Transverse colon (tissue), 4 donors: ENCODE measurements at regions not wholly inside any gene's neighbourhood (a gene's known extent, or its start where the extent isn't known, plus 50 kb on each side); places are given as distances from the start of the nearest gene placed in this dataset.

ENCODE experiments used
- DNase-seq: peaks from one replicate; pipeline ENCODE4 v3.0.0-alpha.2; 2019
- H3K27ac ChIP-seq, 4 donors: fragments of 200-600 bp; sonication (generic); 2 replicates each; pipeline ENCODE4 v1.5.1; 2016 to 2018; ENCODE audit warnings: inconsistent platforms in 4 of 4
- H3K27me3 ChIP-seq: fragments of 200-600 bp; sonication (generic); 2 replicates; pipeline ENCODE4 v1.5.1; 2017; ENCODE audit warnings: inconsistent platforms
- H3K36me3 ChIP-seq, 4 donors: fragments of 200-600 bp; sonication (generic); 2 replicates each; pipeline ENCODE4 v1.5.1; 2017 to 2019; ENCODE audit warnings: inconsistent platforms in 4 of 4
- H3K4me1 ChIP-seq, 4 donors: fragments of 200-600 bp; sonication (generic); 2 replicates each; pipeline ENCODE4 v1.5.1; 2017 to 2020; ENCODE audit warnings: inconsistent platforms in 4 of 4
- H3K4me3 ChIP-seq, 4 donors: fragments of 200-600 bp; sonication (generic); 1 replicate in 1 of 4; 2 replicates in 3 of 4; pipeline versions ENCODE4 v1.5.1 to v1.6.1; 2017 to 2019; ENCODE audit warnings: inconsistent platforms in 4 of 4
- H3K9me3 ChIP-seq, 2 donors: fragments of 200-600 bp; sonication (generic); 2 replicates each; pipeline ENCODE4 v1.5.1; 2017 to 2019; ENCODE audit warnings: inconsistent platforms in 2 of 2
- CTCF ChIP-seq, 5 experiments: fragments of 200-600 bp in 3 of 5; fragments of 450-650 bp in 2 of 5; sonication (generic) in 3 of 5; IDR thresholded peaks; 1 replicate in 2 of 5; 2 replicates in 3 of 5; pipeline ENCODE4 v1.5.1; 2016 to 2017; ENCODE audit warnings: antibody characterized with exemption in 5 of 5, inconsistent platforms in 3 of 5, mild to moderate bottlenecking in 2 of 5, moderate library complexity in 1 of 5
- EP300 ChIP-seq: sonication (generic); formaldehyde crosslinking; IDR thresholded peaks from one replicate; pipeline ENCODE4 v1.6.1; 2017; ENCODE audit warnings: antibody characterized with exemption, low read depth
- POLR2A ChIP-seq: fragments of 450-650 bp; IDR thresholded peaks from one replicate; pipeline ENCODE4 v1.6.1; 2016; ENCODE audit warnings: antibody characterized with exemption, mild to moderate bottlenecking, moderate library complexity
- POLR2AphosphoS5 ChIP-seq, 3 donors: sonication (generic); formaldehyde crosslinking; IDR thresholded peaks; one replicate each; pipeline ENCODE4 v1.6.1; 2016; ENCODE audit warnings: antibody characterized with exemption in 3 of 3
- WGBS, 2 donors: methylation state at CpG; one replicate each; pipeline ENCODE4 v1.1.5; 2018; ENCODE audit warnings: low coverage in 1 of 2; 5-methylcytosine and 5-hydroxymethylcytosine counted together
- in situ Hi-C, 4 donors: fragments of 200-750 bp; cut with MboI; loops; one replicate each; pipeline versions ENCODE4 v1.15.0 to v1.15.1; 2017; ENCODE audit warnings: low sequenced_read_pairs in 3 of 4, low pct_ligation_motif_present in 1 of 4, low pct_unique_long_range_greater_than_20kb in 1 of 4
- intact Hi-C: fragments of 100-400 bp; cut with DNase I; formaldehyde crosslinking; loops from one replicate; pipeline ENCODE4 v1.15.1; 2023; ENCODE audit warnings: low total_unique reads

DNA sequence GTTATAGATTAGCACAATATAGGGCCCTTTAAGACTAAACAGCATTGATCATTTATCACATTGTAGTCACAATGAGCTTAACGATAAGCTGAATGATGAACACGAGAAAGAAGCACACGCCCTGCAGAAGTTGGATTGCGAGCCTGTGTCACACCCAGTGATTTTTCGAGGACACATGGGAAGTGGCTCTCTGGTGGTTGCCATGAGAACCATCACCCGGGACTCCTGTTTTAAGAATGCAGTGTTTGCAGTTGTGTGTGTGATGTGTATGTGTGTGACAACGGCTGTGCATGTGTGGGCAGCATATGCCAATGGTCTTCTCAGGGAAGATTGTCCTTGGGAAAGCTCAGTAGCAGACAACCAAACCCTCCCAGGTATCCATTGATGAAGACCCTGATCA is 69.2 kb downstream of the PDCL3 start:
- H3K27ac ChIP-seq = no peak overlapping the region
- no peaks in the 10 kb centered on the region for H3K36me3 ChIP-seq
- no peaks in the 10 kb centered on the region for H3K27me3 ChIP-seq
- no peaks in the 10 kb centered on the region for H3K9me3 ChIP-seq
- in situ Hi-C loops (no loop called here), intact Hi-C loops (no loop called here)
- no peak for DNase-seq
- TF ChIP-seq POLR2A = no peak
- TF ChIP-seq EP300 = no peak
- no peak for TF ChIP-seq CTCF (IDR thresholded peaks at IDR 0.05)
- H3K4me3 ChIP-seq = no peak overlapping the region
- WGBS, 2 donors = 68 to 87% methylated on average over 6 to 7 of the region's 7 CpGs
- no peaks in the 10 kb centered on the region for H3K4me1 ChIP-seq

- in situ Hi-C loops = no loop called here
Measured at GRCh38 chr2:100632759-100633158, 70.0 kb downstream of the PDCL3 start.

DNA sequence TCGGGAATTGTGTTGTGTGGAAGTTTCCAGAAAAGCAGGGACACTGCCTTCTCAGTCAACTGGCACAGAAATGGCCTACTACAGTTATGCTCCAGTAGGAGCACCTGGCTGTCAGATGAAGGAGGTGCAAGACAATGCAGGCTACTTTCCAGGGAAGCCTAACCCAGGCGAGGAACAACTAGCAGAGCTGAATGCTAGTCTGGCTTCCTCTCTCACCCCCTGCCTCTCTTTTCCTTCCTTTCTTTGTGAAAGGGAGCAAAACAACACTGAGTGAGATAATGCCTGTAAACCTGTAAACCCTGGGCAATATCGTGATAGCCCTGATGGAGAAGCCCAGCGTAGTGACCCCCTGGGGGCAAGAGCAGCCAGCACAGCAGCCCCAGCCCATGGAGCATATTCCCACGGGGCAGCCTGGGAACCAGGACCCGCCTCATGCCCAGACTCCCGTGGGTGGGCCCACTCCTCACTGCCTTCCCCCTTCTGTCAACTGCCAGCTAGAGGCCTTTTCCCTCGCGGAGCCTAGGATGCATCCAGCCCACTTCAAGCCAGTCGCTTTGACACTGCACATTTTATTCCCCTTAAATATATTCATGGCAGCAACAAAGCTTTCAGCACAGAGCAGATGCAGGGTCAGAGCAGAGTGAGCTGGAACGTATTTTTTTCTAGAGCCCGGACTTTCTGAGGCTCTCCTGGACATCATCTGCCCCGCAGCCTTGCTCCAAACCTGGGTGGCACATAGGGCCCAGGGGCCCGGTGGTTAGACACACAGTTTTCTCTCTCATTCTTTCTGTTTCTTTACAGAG is 77.0 kb downstream of the PDCL3 start:
- Histone ChIP-seq H3K4me3 (no peak overlapping the region), H3K9me3 (no peaks in the 10 kb centered on the region), H3K36me3 (no peaks in the 10 kb centered on the region), H3K27me3 (peaks cover 4% of the 10 kb centered on the region), H3K4me1 (no peaks in the 10 kb centered on the region), H3K27ac (no peak overlapping the region)
- WGBS, 2 donors = 60 to 71% methylated on average over 1 to 13 of the region's 14 CpGs
- intact Hi-C loops (no loop called here), in situ Hi-C loops (no loop called here)
- no peak for TF ChIP-seq POLR2AphosphoS5 (IDR thresholded peaks at IDR 0.05)
- no peak for TF ChIP-seq EP300
- no peak for TF ChIP-seq CTCF (IDR thresholded peaks at IDR 0.05)
- TF ChIP-seq POLR2A = no peak
- no peak for DNase-seq

More at GRCh38 chr2:100632759-100633158, 70.0 kb downstream of the PDCL3 start:
- Histone ChIP-seq H3K36me3 (no peaks in the 10 kb centered on the region), H3K9me3 (no peaks in the 10 kb centered on the region), H3K4me1 (no peaks in the 10 kb centered on the region), H3K4me3 (no peak overlapping the region), H3K27ac (no peak overlapping the region), H3K27me3 (no peaks in the 10 kb centered on the region)
- intact Hi-C loops = no loop called here
- no peak for DNase-seq
- WGBS, 2 donors = 89 to 90% methylated on average over 2 to 4 of the region's 4 CpGs
- TF ChIP-seq POLR2AphosphoS5 (IDR thresholded peaks at IDR 0.05) = no peak
- no peak for TF ChIP-seq CTCF (IDR thresholded peaks at IDR 0.05)
- no peak for TF ChIP-seq POLR2A
- TF ChIP-seq EP300 = no peak

- no peak overlapping the region for H3K27ac ChIP-seq
- H3K4me1 ChIP-seq = no peaks in the 10 kb centered on the region
- no peak for DNase-seq
- TF ChIP-seq CTCF (IDR thresholded peaks at IDR 0.05) (no peak), POLR2A (no peak), POLR2AphosphoS5 (IDR thresholded peaks at IDR 0.05) (no peak), EP300 (no peak)
- H3K4me3 ChIP-seq = no peak overlapping the region
- WGBS, 2 donors = 77 to 87% methylated on average over 10 to 21 of the region's 21 CpGs
- peaks cover 4% of the 10 kb centered on the region for H3K27me3 ChIP-seq
- no peaks in the 10 kb centered on the region for H3K36me3 ChIP-seq
- in situ Hi-C loops (no loop called here), intact Hi-C loops (no loop called here)
- H3K9me3 ChIP-seq = no peaks in the 10 kb centered on the region
Measured at GRCh38 chr2:100640431-100641124, 77.8 kb downstream of the PDCL3 start.
